K562 (cell line): ENCODE measurements at regions not wholly inside any gene's neighbourhood (a gene's known extent, or its start where the extent isn't known, plus 50 kb on each side); places are given as distances from the start of the nearest gene placed in this dataset.

Experiments
- ATAC-seq: fragments of 200-7000 bp; cut with Tn5 transposase; 3 replicates; pipeline ENCODE4 v1.9.1; 2020; ENCODE audit warnings: moderate library complexity
- BruUV-seq: library from RNA; stranded (reverse); fragments of 400-500 nt; replicated peaks from 2 replicates; lab custom pipeline; 2021; lab: Mats Ljungman, UMichigan
- CTCF ChIA-PET: fragments of 300-600 bp; formaldehyde crosslinking; extraction: SDS; loops from one replicate; lab custom pipeline; 2021; ENCODE audit warnings: low intra/inter-chr PET ratio; lab: Yijun Ruan, JAX
- POLR2A ChIA-PET: fragments of 300-600, 350-650 bp; sonication (Branson Sonifier 250); formaldehyde crosslinking; extraction: SDS; loops from one replicate; lab custom pipeline; 2021; ENCODE audit warnings: antibody characterized with exemption, inconsistent platforms; lab: Yijun Ruan, JAX
- DNase-seq, 4 experiments: peaks; one replicate each; pipeline versions ENCODE4 v3.0.0 to v3.0.0-alpha.2; 2011 to 2018; ENCODE audit warnings: low spot score in 3 of 4, mixed read lengths in 3 of 4; ENCODE audit errors: extremely low read depth in 1 of 4
- FAIRE-seq: peaks from 2 replicates; lab custom pipeline; 2011; peaks lifted over from hg19 to GRCh38; lab: Jason Lieb, UNC
- H2AFZ ChIP-seq: 2 replicates; pipeline ENCODE4 v1.6.0; 2011; ENCODE audit warnings: low read depth, low read length, control low read depth, inconsistent platforms
- H3K27ac ChIP-seq: fragments of 200-600 bp; 3 replicates; pipeline ENCODE4 v1.8.0; 2011; ENCODE audit warnings: low read depth, mild to moderate bottlenecking, control low read depth, inconsistent platforms, low read length, moderate library complexity, mixed read lengths; ENCODE audit errors: extremely low read depth
- H3K27me3 ChIP-seq, 2 experiments: fragments of 300-600 bp in 1 of 2; 2 replicates in 1 of 2; 3 replicates in 1 of 2; pipeline versions ENCODE4 v1.6.0 to v1.8.0; 2011; ENCODE audit warnings: inconsistent platforms in 2 of 2, low read length in 2 of 2, mild to moderate bottlenecking in 1 of 2, mixed read lengths in 1 of 2, moderate library complexity in 1 of 2; ENCODE audit not compliant: control insufficient read depth in 2 of 2, insufficient read depth in 2 of 2
- H3K36me3 ChIP-seq: fragments of 300-600 bp; 3 replicates; pipeline ENCODE4 v1.8.0; 2011; ENCODE audit warnings: mild to moderate bottlenecking, low read length, inconsistent platforms; ENCODE audit not compliant: control insufficient read depth, insufficient read depth
- H3K4me1 ChIP-seq, 2 experiments: fragments of 200-600 bp in 1 of 2; replicated peaks in 1 of 2; 2 replicates in 1 of 2; 3 replicates in 1 of 2; pipeline versions ENCODE4 v1.5.1 to v1.8.0; 2011; ENCODE audit warnings: inconsistent platforms in 2 of 2, low read length in 2 of 2, mild to moderate bottlenecking in 1 of 2, mixed read lengths in 1 of 2, moderate library complexity in 1 of 2; ENCODE audit not compliant: control insufficient read depth in 2 of 2, insufficient read depth in 2 of 2
- H3K4me2 ChIP-seq: 2 replicates; pipeline ENCODE4 v1.6.1; 2011; ENCODE audit warnings: low read length, control low read depth, inconsistent platforms, mixed read lengths; ENCODE audit not compliant: insufficient read depth
- H3K4me3 ChIP-seq: fragments of 200-600 bp; sonication (generic), shearing (Covaris generic); 2 replicates; pipeline ENCODE4 v1.5.1; 2016; ENCODE audit warnings: control low read depth, inconsistent platforms
- H3K79me2 ChIP-seq: fragments of 200-600 bp; 3 replicates; pipeline ENCODE4 v1.8.0; 2011; ENCODE audit warnings: low read length, inconsistent platforms; ENCODE audit not compliant: control insufficient read depth, insufficient read depth
- H3K9ac ChIP-seq, 2 experiments: 2 replicates each; pipeline versions ENCODE4 v1.6.0 to v1.6.1; 2011; ENCODE audit warnings: low read depth in 2 of 2, low read length in 2 of 2, control low read depth in 1 of 2, inconsistent platforms in 1 of 2, mild to moderate bottlenecking in 1 of 2, mixed read lengths in 1 of 2; ENCODE audit not compliant: insufficient read depth in 1 of 2
- H3K9me1 ChIP-seq: one replicate; pipeline ENCODE4 v1.6.0; 2011; ENCODE audit warnings: inconsistent platforms, mild to moderate bottlenecking, low read length, moderate library complexity; ENCODE audit not compliant: control insufficient read depth, insufficient read depth
- H3K9me3 ChIP-seq: replicated peaks from 2 replicates; pipeline ENCODE4 v1.5.1; 2011; ENCODE audit warnings: low read depth, low read length, inconsistent platforms; ENCODE audit not compliant: control insufficient read depth, insufficient read depth
- H4K20me1 ChIP-seq: replicated peaks from 2 replicates; pipeline ENCODE4 v1.6.1; 2011; ENCODE audit warnings: low read length, inconsistent platforms, mixed read lengths; ENCODE audit not compliant: control insufficient read depth, insufficient read depth
- ATF1 ChIP-seq, 2 experiments: fragments of 450-650 bp in 1 of 2; IDR thresholded peaks; 2 replicates each; pipeline ENCODE4 v1.6.1; 2016; ENCODE audit warnings: missing compliant biosample characterization in 1 of 2, missing genetic modification characterization in 1 of 2
- BCOR ChIP-seq: fragments of 450-650 bp; IDR thresholded peaks from 2 replicates; pipeline ENCODE4 v1.6.1; 2016
- FOXM1 ChIP-seq, 2 experiments: fragments of 450-650 bp in 1 of 2; sonication (generic) in 1 of 2; formaldehyde crosslinking in 1 of 2; IDR thresholded peaks; 2 replicates each; pipeline versions ENCODE4 v1.6.1 to v1.9.0; 2017 to 2022; ENCODE audit warnings: low read depth in 2 of 2, mild to moderate bottlenecking in 2 of 2, missing genetic modification reagents in 1 of 2, moderate library complexity in 1 of 2
- GATAD2A ChIP-seq: fragments of 450-650 bp; IDR thresholded peaks from 2 replicates; pipeline ENCODE4 v1.6.1; 2017
- NFE2 ChIP-seq: IDR thresholded peaks from 2 replicates; pipeline ENCODE4 v1.6.1; 2014; ENCODE audit warnings: antibody characterized with exemption, low read depth
- NUFIP1 ChIP-seq: fragments of 450-650 bp; IDR thresholded peaks from 2 replicates; pipeline ENCODE4 v1.6.1; 2018; ENCODE audit not compliant: partially characterized antibody
- RFX5 ChIP-seq: IDR thresholded peaks from 2 replicates; pipeline ENCODE4 v1.6.1; 2011; ENCODE audit warnings: low read depth, mild to moderate bottlenecking, improper control_type of control experiment, low read length
- SMAD3 ChIP-seq: fragments of 450-650 bp; formaldehyde crosslinking; conservative IDR thresholded peaks from 2 replicates; pipeline ENCODE4 v1.4.0; 2020; ENCODE audit warnings: mild to moderate bottlenecking
- SMARCA4 ChIP-seq: fragments of 450-650 bp; IDR thresholded peaks from 2 replicates; pipeline ENCODE4 v1.6.1; 2016
- ZNF785 ChIP-seq: fragments of 250-450 bp; sonication (Bioruptor Pico); IDR thresholded peaks from 2 replicates; pipeline ENCODE4 v1.4.0; 2020; ENCODE audit warnings: mild to moderate bottlenecking
- WGBS: fragments of 100-300 bp; shearing (Covaris generic); methylation state at CpG from one replicate; pipeline ENCODE4 v1.1.6; 2016; ENCODE audit warnings: low coverage, mixed read lengths; ENCODE audit not compliant: insufficient coverage; ENCODE audit errors: missing lambda C conversion rate; 5-methylcytosine and 5-hydroxymethylcytosine counted together
- in situ Hi-C: fragments of 300-500 bp; cut with MboI; formaldehyde crosslinking; loops from 4 replicates; pipeline ENCODE4 v1.15.0; 2018; ENCODE audit warnings: inconsistent platforms, mixed read lengths
- intact Hi-C: fragments of 100-400 bp; cut with micrococcal nuclease; formaldehyde crosslinking; loops from 2 replicates; pipeline ENCODE4 v1.14.2; 2022

DNA sequence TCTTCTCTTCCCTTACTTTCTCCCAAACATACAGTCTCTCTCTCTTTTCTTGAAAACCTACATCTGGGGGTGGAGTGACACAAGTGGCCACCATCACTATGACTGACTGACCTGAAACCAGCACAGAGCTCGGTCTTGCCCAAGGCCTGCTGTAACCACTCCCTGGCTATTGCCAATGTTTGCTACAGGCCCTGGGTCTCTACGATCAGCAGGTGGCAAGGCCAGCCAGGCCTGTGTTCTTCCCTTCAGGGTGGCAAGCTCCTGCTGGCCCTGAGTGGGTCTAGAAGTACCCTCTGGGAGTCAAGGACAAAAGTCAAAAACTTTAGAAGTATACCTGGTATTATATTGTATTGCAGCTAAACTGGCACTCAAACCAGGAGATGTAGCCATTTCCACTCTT, 140.9 kb upstream of the TGFBR2 start (continued):
- no peak for TF ChIP-seq SMARCA4
- TF ChIP-seq, all 486 proteins: peak for 0

- no peak for TF ChIP-seq NUFIP1
- TF ChIP-seq RFX5, result no peak
- no peak for TF ChIP-seq GATAD2A
- no peak for TF ChIP-seq SMAD3 (CRISPR knock-in tag)
- TF ChIP-seq NFE2, result no peak
- no peak for TF ChIP-seq BCOR
- no peak for TF ChIP-seq ATF1 (CRISPR knock-in tag; IDR thresholded peaks at IDR 0.05)
- no peak for TF ChIP-seq ATF1 (tag; IDR thresholded peaks at IDR 0.05)
- no peak for TF ChIP-seq ZNF785 (CRISPR knock-in tag)
- TF ChIP-seq FOXM1 (IDR thresholded peaks at IDR 0.05; ENCODE audit: low read depth), result no peak
- TF ChIP-seq FOXM1 (CRISPR knock-in tag; IDR thresholded peaks at IDR 0.05; ENCODE audit: low read depth), result no peak
- no TSS peak for BruUV-seq
- Histone ChIP-seq H3K4me2 (no peak overlapping the region), H3K9me1 (no peaks in the 10 kb centered on the region), H3K9me3 (no peaks in the 10 kb centered on the region), H2AFZ (no peak overlapping the region), H3K4me3 (no peak overlapping the region), H3K36me3 (no peaks in the 10 kb centered on the region), H3K79me2 (no peaks in the 10 kb centered on the region), H4K20me1 (no peaks in the 10 kb centered on the region), H3K27ac (no peak overlapping the region), H3K9ac (no peak overlapping the region), H3K4me1 (no peaks in the 10 kb centered on the region), H3K27me3 (no peaks in the 10 kb centered on the region)
- ChIA-PET POLR2A (no interaction called here), CTCF (no interaction called here)
- DNase-seq (no peak), FAIRE-seq (no peak), ATAC-seq (no peak)
- in situ Hi-C loops (no loop called here), intact Hi-C loops (no loop called here)
- WGBS, result 0% methylated on average over 1 of the region's 1 CpG
Measured at GRCh38 chr3:30467596-30468238, 138.7 kb upstream of the TGFBR2 start.
